Transverse colon (tissue), 4 donors: ENCODE measurements at regions not wholly inside any gene's neighbourhood (a gene's known extent, or its start where the extent isn't known, plus 50 kb on each side); places are given as distances from the start of the nearest gene placed in this dataset.
"Not testable (repeated sequence)": the region's sequence is repeated elsewhere in the genome, so short reads cannot be mapped to it uniquely, and the experiment has no call there.

Source experiments
- CTCF ChIP-seq, 5 experiments: fragments of 200-600 bp in 3 of 5; fragments of 450-650 bp in 2 of 5; sonication (generic) in 3 of 5; IDR thresholded peaks; 1 replicate in 2 of 5; 2 replicates in 3 of 5; pipeline ENCODE4 v1.5.1; 2016 to 2017; ENCODE audit warnings: antibody characterized with exemption in 5 of 5, inconsistent platforms in 3 of 5, mild to moderate bottlenecking in 2 of 5, moderate library complexity in 1 of 5
- POLR2AphosphoS5 ChIP-seq, 3 donors: sonication (generic); formaldehyde crosslinking; IDR thresholded peaks; one replicate each; pipeline ENCODE4 v1.6.1; 2016; ENCODE audit warnings: antibody characterized with exemption in 3 of 3

- not testable (repeated sequence) for TF ChIP-seq CTCF, POLR2AphosphoS5 (IDR thresholded peaks at IDR 0.05)
Measured at GRCh38 chr10:46774366-46774765, 136.9 kb upstream of the PTPN20 start.
